Upper lobe of left lung (tissue), 6 donors: ENCODE measurements at regions not wholly inside any gene's neighbourhood (a gene's known extent, or its start where the extent isn't known, plus 50 kb on each side); places are given as distances from the start of the nearest gene placed in this dataset.

ENCODE experiments used
- ATAC-seq, 2 donors: fragments of 200-7000 bp; cut with Tn5 transposase; one replicate each; pipeline ENCODE4 v1.9.1; 2022; ENCODE audit warnings: mild to moderate bottlenecking in 2 of 2, moderate library complexity in 2 of 2; ENCODE audit not compliant: low FRiP score in 2 of 2
- DNase-seq, 2 donors: peaks; one replicate each; pipeline ENCODE4 v3.0.0-alpha.2; 2019 to 2020
- H3K27ac ChIP-seq, 4 donors: fragments of 200-600 bp; sonication (generic); one replicate each; pipeline ENCODE4 v1.5.1; 2016 to 2019
- H3K27me3 ChIP-seq, 4 donors: fragments of 200-600 bp; sonication (generic); one replicate each; pipeline ENCODE4 v1.5.1; 2017 to 2019
- H3K36me3 ChIP-seq, 4 donors: fragments of 200-600 bp; sonication (generic); one replicate each; pipeline ENCODE4 v1.5.1; 2016 to 2019
- H3K4me1 ChIP-seq, 4 donors: fragments of 200-600 bp; sonication (generic); one replicate each; pipeline ENCODE4 v1.5.1; 2018 to 2019
- H3K4me3 ChIP-seq, 4 donors: fragments of 200-600 bp; sonication (generic); one replicate each; pipeline ENCODE4 v1.5.1; 2017 to 2019; ENCODE audit warnings: mild to moderate bottlenecking in 2 of 4, moderate library complexity in 1 of 4
- H3K9me3 ChIP-seq, 4 donors: fragments of 200-600 bp; sonication (generic); one replicate each; pipeline ENCODE4 v1.5.1; 2018 to 2019
- CTCF ChIP-seq, 6 experiments: fragments of 450-650 bp in 4 of 6; fragments of 200-600 bp in 2 of 6; sonication (generic) in 2 of 6; IDR thresholded peaks; one replicate each; pipeline ENCODE4 v1.5.1; 2016 to 2019; ENCODE audit warnings: antibody characterized with exemption in 6 of 6
- EP300 ChIP-seq, 4 donors: sonication (generic); formaldehyde crosslinking; IDR thresholded peaks; one replicate each; pipeline ENCODE4 v1.5.1; 2017; ENCODE audit warnings: antibody characterized with exemption in 4 of 4, control low read depth in 2 of 4
- POLR2A ChIP-seq, 4 donors: fragments of 450-650 bp; IDR thresholded peaks; one replicate each; pipeline ENCODE4 v1.5.1; 2016 to 2017; ENCODE audit warnings: antibody characterized with exemption in 4 of 4, mild to moderate bottlenecking in 2 of 4
- POLR2AphosphoS5 ChIP-seq, 2 donors: sonication (generic); formaldehyde crosslinking; IDR thresholded peaks; one replicate each; pipeline ENCODE4 v1.5.1; 2017; ENCODE audit warnings: antibody characterized with exemption in 2 of 2
- WGBS, 2 donors: methylation state at CpG; one replicate each; pipeline ENCODE4 v1.1.5; 2017 to 2018; 5-methylcytosine and 5-hydroxymethylcytosine counted together
- donor health status: DM: no; HTN: no; CAD: no; lungs with moderate emphysema.
- donor health status: DM: no; HTN: yes; CAD: no; lungs with severe emphysema.

GRCh38 chr4:45370408-45370807 is 644.1 kb upstream of the GNPDA2 start:
- ATAC-seq (no peak), DNase-seq (no peak)
- Histone ChIP-seq H3K27ac (no peak overlapping the region), H3K36me3 (no peaks in the 10 kb centered on the region), H3K4me1 (no peaks in the 10 kb centered on the region), H3K4me3 (no peak overlapping the region), H3K27me3 (no peaks in the 10 kb centered on the region), H3K9me3 (no peaks in the 10 kb centered on the region)
- no peak for TF ChIP-seq POLR2AphosphoS5 (IDR thresholded peaks at IDR 0.05)
- TF ChIP-seq POLR2A (IDR thresholded peaks at IDR 0.05), result no peak
- TF ChIP-seq EP300 (IDR thresholded peaks at IDR 0.05), result no peak
- TF ChIP-seq CTCF (IDR thresholded peaks at IDR 0.05), result no peak
- 67 to 74% methylated on average over 2 of the region's 2 CpGs for WGBS, 2 donors

GRCh38 chr4:45368832-45369231 is 642.5 kb upstream of the GNPDA2 start:
- 21 to 48% methylated on average over 1 of the region's 1 CpG for WGBS, 2 donors
- DNase-seq, result no peak
- TF ChIP-seq CTCF (IDR thresholded peaks at IDR 0.05) (no peak), POLR2A (IDR thresholded peaks at IDR 0.05) (no peak), POLR2AphosphoS5 (IDR thresholded peaks at IDR 0.05) (no peak)
- H3K4me1 ChIP-seq, result no peaks in the 10 kb centered on the region
- H3K4me3 ChIP-seq, result no peak overlapping the region
- H3K36me3 ChIP-seq, result no peaks in the 10 kb centered on the region
- no peaks in the 10 kb centered on the region for H3K27me3 ChIP-seq
- no peaks in the 10 kb centered on the region for H3K9me3 ChIP-seq
- H3K27ac ChIP-seq, result no peak overlapping the region
- no peak for ATAC-seq

- H3K27ac ChIP-seq, result no peak overlapping the region
- WGBS, 2 donors, result 76 to 82% methylated on average over 3 of the region's 3 CpGs
- peaks cover 0 to 9% (median 0%) of the 10 kb centered on the region in 4 donors for H3K9me3 ChIP-seq
- no peaks in the 10 kb centered on the region for H3K36me3 ChIP-seq
- H3K4me3 ChIP-seq, result no peak overlapping the region
- DNase-seq (no peak), ATAC-seq (no peak)
- TF ChIP-seq POLR2A (IDR thresholded peaks at IDR 0.05) (no peak), CTCF (IDR thresholded peaks at IDR 0.05) (no peak), EP300 (IDR thresholded peaks at IDR 0.05) (no peak), POLR2AphosphoS5 (IDR thresholded peaks at IDR 0.05) (no peak)
- no peaks in the 10 kb centered on the region for H3K4me1 ChIP-seq
- no peaks in the 10 kb centered on the region for H3K27me3 ChIP-seq
Observed at GRCh38 chr4:45363931-45364330, 637.6 kb upstream of the GNPDA2 start.

GRCh38 chr4:45358573-45359506 is 632.5 kb upstream of the GNPDA2 start:
- Histone ChIP-seq H3K27ac (no peak overlapping the region), H3K36me3 (no peaks in the 10 kb centered on the region), H3K27me3 (no peaks in the 10 kb centered on the region), H3K4me3 (no peak overlapping the region), H3K9me3 (peaks cover 0 to 9% (median 0%) of the 10 kb centered on the region in 4 donors), H3K4me1 (no peaks in the 10 kb centered on the region)
- DNase-seq (no peak), ATAC-seq (no peak)
- WGBS, 2 donors, result 56 to 85% methylated on average over 1 to 3 of the region's 3 CpGs
- TF ChIP-seq POLR2A (IDR thresholded peaks at IDR 0.05), result no peak
- TF ChIP-seq CTCF (IDR thresholded peaks at IDR 0.05), result no peak
- no peak for TF ChIP-seq EP300 (IDR thresholded peaks at IDR 0.05)
- TF ChIP-seq POLR2AphosphoS5 (IDR thresholded peaks at IDR 0.05), result no peak

- H3K27ac ChIP-seq, result no peak overlapping the region
- H3K36me3 ChIP-seq, result no peaks in the 10 kb centered on the region
- H3K27me3 ChIP-seq, result no peaks in the 10 kb centered on the region
- no peaks in the 10 kb centered on the region for H3K9me3 ChIP-seq
- no peaks in the 10 kb centered on the region for H3K4me1 ChIP-seq
- DNase-seq, result no peak
- TF ChIP-seq EP300 (IDR thresholded peaks at IDR 0.05), result no peak
- TF ChIP-seq POLR2A (IDR thresholded peaks at IDR 0.05), result no peak
- TF ChIP-seq CTCF (IDR thresholded peaks at IDR 0.05), result no peak
- TF ChIP-seq POLR2AphosphoS5 (IDR thresholded peaks at IDR 0.05), result no peak
- no peak overlapping the region for H3K4me3 ChIP-seq
- no peak for ATAC-seq
Observed at GRCh38 chr4:45353161-45353560, 626.8 kb upstream of the GNPDA2 start.
